Glutamatergic neuron (in vitro differentiated cells): ENCODE measurements at regions not wholly inside any gene's neighbourhood (a gene's known extent, or its start where the extent isn't known, plus 50 kb on each side); places are given as distances from the start of the nearest gene placed in this dataset.

ENCODE experiments used
- DNase-seq: peaks from one replicate; pipeline ENCODE4 v3.0.0; 2022
- H3K27ac Mint-ChIP-seq: one replicate; pipeline ENCODE4 v1.8.0; 2020; ENCODE audit warnings: mild to moderate bottlenecking, mixed read lengths, inconsistent platforms; ENCODE audit not compliant: unreplicated experiment
- H3K27me3 Mint-ChIP-seq: one replicate; pipeline ENCODE4 v1.8.0; 2020; ENCODE audit warnings: mild to moderate bottlenecking, moderate library complexity, mixed read lengths, inconsistent platforms; ENCODE audit not compliant: unreplicated experiment
- H3K36me3 Mint-ChIP-seq: one replicate; pipeline ENCODE4 v1.8.0; 2020; ENCODE audit warnings: mild to moderate bottlenecking, mixed read lengths, inconsistent platforms; ENCODE audit not compliant: unreplicated experiment
- H3K4me1 Mint-ChIP-seq: one replicate; pipeline ENCODE4 v1.8.0; 2020; ENCODE audit warnings: mild to moderate bottlenecking, low read depth, mixed read lengths, inconsistent platforms; ENCODE audit not compliant: unreplicated experiment
- H3K4me3 Mint-ChIP-seq: one replicate; pipeline ENCODE4 v1.8.0; 2020; ENCODE audit warnings: mild to moderate bottlenecking, mixed read lengths, inconsistent platforms; ENCODE audit not compliant: unreplicated experiment
- H3K9me3 Mint-ChIP-seq: one replicate; pipeline ENCODE4 v1.8.0; 2020; ENCODE audit warnings: mild to moderate bottlenecking, moderate library complexity, mixed read lengths, inconsistent platforms; ENCODE audit not compliant: unreplicated experiment
- CTCF ChIP-seq: fragments of 200-600 bp; sonication (generic); IDR thresholded peaks from one replicate; pipeline ENCODE4 v1.5.0; 2021; ENCODE audit not compliant: partially characterized antibody, unreplicated experiment

- no peak overlapping the region for H3K27ac Mint-ChIP-seq
- DNase-seq = no peak
- H3K27me3 Mint-ChIP-seq = no peaks in the 10 kb centered on the region
- no peaks in the 10 kb centered on the region for H3K36me3 Mint-ChIP-seq
- no peaks in the 10 kb centered on the region for H3K9me3 Mint-ChIP-seq
- no peak for TF ChIP-seq CTCF
- H3K4me1 Mint-ChIP-seq = no peaks in the 10 kb centered on the region
- H3K4me3 Mint-ChIP-seq = no peak overlapping the region
These were observed 232.5 kb upstream of the CTAGE1 start for GRCh38 chr18:22650247-22650646.

GRCh38 chr18:22657619-22658018 is 239.9 kb upstream of the CTAGE1 start:
- H3K27me3 Mint-ChIP-seq = no peaks in the 10 kb centered on the region
- TF ChIP-seq CTCF = no peak
- peaks cover 2% of the 10 kb centered on the region for H3K9me3 Mint-ChIP-seq
- no peak overlapping the region for H3K4me3 Mint-ChIP-seq
- no peaks in the 10 kb centered on the region for H3K4me1 Mint-ChIP-seq
- peaks cover 17% of the 10 kb centered on the region for H3K36me3 Mint-ChIP-seq
- no peak overlapping the region for H3K27ac Mint-ChIP-seq
- no peak for DNase-seq

GRCh38 chr18:22658318-22658717 is 240.6 kb upstream of the CTAGE1 start:
- Mint-ChIP-seq H3K36me3 (peaks cover 22% of the 10 kb centered on the region), H3K27ac (no peak overlapping the region), H3K9me3 (peaks cover 2% of the 10 kb centered on the region), H3K4me1 (no peaks in the 10 kb centered on the region), H3K4me3 (no peak overlapping the region), H3K27me3 (no peaks in the 10 kb centered on the region)
- DNase-seq = no peak
- TF ChIP-seq CTCF = no peak

GRCh38 chr18:22663378-22663777 is 245.7 kb upstream of the CTAGE1 start:
- Mint-ChIP-seq H3K36me3 (peaks cover 21% of the 10 kb centered on the region), H3K27ac (no peak overlapping the region), H3K4me3 (no peak overlapping the region), H3K27me3 (no peaks in the 10 kb centered on the region), H3K4me1 (no peaks in the 10 kb centered on the region), H3K9me3 (peaks cover 2% of the 10 kb centered on the region)
- no peak for DNase-seq
- TF ChIP-seq CTCF = no peak

GRCh38 chr18:22666411-22666940 is 248.8 kb upstream of the CTAGE1 start:
- DNase-seq = no peak
- H3K27ac Mint-ChIP-seq = no peak overlapping the region
- no peaks in the 10 kb centered on the region for H3K27me3 Mint-ChIP-seq
- H3K36me3 Mint-ChIP-seq = peaks cover 17% of the 10 kb centered on the region
- H3K4me3 Mint-ChIP-seq = no peak overlapping the region
- no peak for TF ChIP-seq CTCF
- no peaks in the 10 kb centered on the region for H3K4me1 Mint-ChIP-seq
- H3K9me3 Mint-ChIP-seq = no peaks in the 10 kb centered on the region
